ENCODE measurements at regions not wholly inside any gene's neighbourhood (a gene's known extent, or its start where the extent isn't known, plus 50 kb on each side); places are given as distances from the start of the nearest gene placed in this dataset.
"Not testable (repeated sequence)": the region's sequence is repeated elsewhere in the genome, so short reads cannot be mapped to it uniquely, and the experiment has no call there.

DNA sequence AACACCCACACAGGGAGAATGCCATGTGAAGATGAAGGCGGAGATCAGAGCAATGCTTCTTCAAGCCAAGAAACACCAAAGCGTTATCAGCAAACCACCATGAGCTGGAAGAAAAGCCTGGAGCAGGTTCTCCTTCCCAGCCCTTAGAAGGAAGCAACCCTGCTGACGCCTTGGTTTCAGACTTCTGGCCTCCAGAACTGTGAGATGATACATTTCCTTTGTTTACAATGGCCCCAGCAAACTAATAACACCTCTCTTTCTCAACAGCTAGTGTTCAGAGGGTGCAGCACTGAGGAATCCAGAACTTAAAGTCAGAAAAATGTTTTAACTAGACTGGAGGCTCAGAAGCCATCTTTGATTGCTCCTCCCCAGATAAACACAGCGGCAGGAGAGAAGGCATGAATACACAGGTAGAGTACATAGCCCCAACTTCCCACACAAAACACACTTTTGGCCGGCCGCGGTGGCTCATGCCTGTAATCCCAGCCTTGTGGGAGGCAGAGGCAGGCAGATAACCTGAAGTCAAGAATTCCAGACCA, 132.4 kb upstream of the LPP start:
- no peak overlapping the region for H3K27ac ChIP-seq (ENCODE audit: control insufficient read depth, insufficient read depth)
- no peaks in the 10 kb centered on the region for H3K79me2 ChIP-seq (ENCODE audit: control insufficient read depth, insufficient read depth, low read length)
- FAIRE-seq (no peak), ATAC-seq (no peak), DNase-seq (ENCODE audit: low read depth, low spot score) (no peak)
- H2AFZ ChIP-seq (ENCODE audit: control insufficient read depth, low read depth, low read length), result no peak overlapping the region
- WGBS (ENCODE audit: insufficient coverage, insufficient replicate concordance, low lambda C conversion rate, missing lambda C conversion rate), result 72% methylated on average over 7 of the region's 7 CpGs
- in situ Hi-C loops (cut with MboI) (no loop called here), intact Hi-C loops (cut with micrococcal nuclease; ENCODE audit: unreplicated experiment) (no loop called here)
- H3K36me3 ChIP-seq (ENCODE audit: control insufficient read depth in 2 of 2, insufficient read depth in 2 of 2, low read length in 1 of 2), result no peaks in the 10 kb centered on the region
- SMC1A ChIA-PET (ENCODE audit: uncharacterized antibody, unreplicated experiment), result no interaction called here
- H3K4me2 ChIP-seq (ENCODE audit: control insufficient read depth, insufficient read depth), result no peak overlapping the region
- H3K27me3 ChIP-seq (replicated peaks in 1 of 2; ENCODE audit: control insufficient read depth in 2 of 2, insufficient read depth in 2 of 2, low read length in 1 of 2), result peaks cover 0 to 2% of the 10 kb centered on the region in 2 experiments; a peak in 2 of 4 replicates
- H3K4me3 ChIP-seq, result no peak overlapping the region
- POLR2A ChIA-PET, result no interaction called here
- H3K9ac ChIP-seq (ENCODE audit: control insufficient read depth, insufficient read depth, low read length), result no peak overlapping the region
- no peaks in the 10 kb centered on the region for H3K9me3 ChIP-seq (replicated peaks; ENCODE audit: control insufficient read depth, insufficient read depth, low read length)
- CTCF ChIA-PET, result interaction anchor here (0.7 kb wide), 1 partner anchor 182 kb away, joined by 3 read pairs; no protein-coding TSS in a partner anchor
- no peak for TF ChIP-seq PAX5 (IDR thresholded peaks at IDR 0.05; ENCODE audit: borderline replicate concordance, low read depth, low read length)
- no peak for TF ChIP-seq SUPT20H (IDR thresholded peaks at IDR 0.05; ENCODE audit: borderline replicate concordance, control insufficient read depth, low read depth, low read length)
- TF ChIP-seq, protein P1, sequence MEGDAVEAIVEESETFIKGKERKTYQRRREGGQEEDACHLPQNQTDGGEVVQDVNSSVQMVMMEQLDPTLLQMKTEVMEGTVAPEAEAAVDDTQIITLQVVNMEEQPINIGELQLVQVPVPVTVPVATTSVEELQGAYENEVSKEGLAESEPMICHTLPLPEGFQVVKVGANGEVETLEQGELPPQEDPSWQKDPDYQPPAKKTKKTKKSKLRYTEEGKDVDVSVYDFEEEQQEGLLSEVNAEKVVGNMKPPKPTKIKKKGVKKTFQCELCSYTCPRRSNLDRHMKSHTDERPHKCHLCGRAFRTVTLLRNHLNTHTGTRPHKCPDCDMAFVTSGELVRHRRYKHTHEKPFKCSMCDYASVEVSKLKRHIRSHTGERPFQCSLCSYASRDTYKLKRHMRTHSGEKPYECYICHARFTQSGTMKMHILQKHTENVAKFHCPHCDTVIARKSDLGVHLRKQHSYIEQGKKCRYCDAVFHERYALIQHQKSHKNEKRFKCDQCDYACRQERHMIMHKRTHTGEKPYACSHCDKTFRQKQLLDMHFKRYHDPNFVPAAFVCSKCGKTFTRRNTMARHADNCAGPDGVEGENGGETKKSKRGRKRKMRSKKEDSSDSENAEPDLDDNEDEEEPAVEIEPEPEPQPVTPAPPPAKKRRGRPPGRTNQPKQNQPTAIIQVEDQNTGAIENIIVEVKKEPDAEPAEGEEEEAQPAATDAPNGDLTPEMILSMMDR (IDR thresholded peaks at IDR 0.05 in 2 of 3, conservative IDR thresholded peaks at IDR 0.05 in 1 of 3; ENCODE audit: control insufficient read depth in 2 of 3, extremely low read depth in 1 of 3, insufficient read depth in 1 of 3, low read depth in 3 of 3, low read length in 3 of 3), result no peak
- TF ChIP-seq POU2F2 (IDR thresholded peaks at IDR 0.05; ENCODE audit: borderline replicate concordance, low read depth, low read length), result no peak
- TF ChIP-seq CBX3 (IDR thresholded peaks at IDR 0.05; ENCODE audit: borderline replicate concordance, low read depth), result no peak
- no peaks in the 10 kb centered on the region for H3K4me1 ChIP-seq (ENCODE audit: control insufficient read depth, insufficient read depth, low read length)
- BruUV-seq (replicated peaks), result no TSS peak
- H4K20me1 ChIP-seq (ENCODE audit: control insufficient read depth, insufficient read depth), result no peaks in the 10 kb centered on the region
- RAD21 ChIA-PET (ENCODE audit: unreplicated experiment), result no interaction called here

DNA sequence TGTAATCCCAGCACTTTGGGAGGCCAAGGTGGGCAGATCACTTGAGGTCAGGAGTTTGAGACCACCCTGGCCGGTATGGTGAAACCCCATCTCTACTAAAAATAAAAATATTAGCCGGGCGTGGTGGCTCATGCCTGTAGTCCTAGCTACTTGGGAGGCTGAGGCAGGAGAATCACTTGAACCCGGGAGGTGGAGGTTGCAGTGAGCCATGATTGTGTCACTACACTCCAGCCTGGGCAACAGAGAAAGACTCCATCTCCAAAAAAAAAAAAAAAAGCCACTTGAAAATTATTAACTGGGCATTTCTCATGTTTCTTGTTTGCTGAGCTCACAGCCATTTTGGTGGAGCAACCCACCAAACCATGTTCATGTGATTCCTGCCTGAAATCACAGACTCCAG, 131.1 kb upstream of the LPP start:
- CTCF ChIA-PET, result not testable (repeated sequence)

More for the DNA sequence above, 131.1 kb upstream of the LPP start:
- H3K27me3 ChIP-seq (replicated peaks in 1 of 2; ENCODE audit: control insufficient read depth in 2 of 2, insufficient read depth in 2 of 2, low read length in 1 of 2); FAIRE-seq; H3K27ac ChIP-seq (ENCODE audit: control insufficient read depth, insufficient read depth); SMC1A ChIA-PET (ENCODE audit: uncharacterized antibody, unreplicated experiment); H4K20me1 ChIP-seq (ENCODE audit: control insufficient read depth, insufficient read depth); H3K79me2 ChIP-seq (ENCODE audit: control insufficient read depth, insufficient read depth, low read length); RAD21 ChIA-PET (ENCODE audit: unreplicated experiment); H3K9me3 ChIP-seq (replicated peaks; ENCODE audit: control insufficient read depth, insufficient read depth, low read length); DNase-seq (ENCODE audit: low read depth, low spot score); H3K4me3 ChIP-seq; POLR2A ChIA-PET; H3K4me1 ChIP-seq (ENCODE audit: control insufficient read depth, insufficient read depth, low read length); BruUV-seq (replicated peaks); in situ Hi-C loops (cut with MboI); ATAC-seq; H3K9ac ChIP-seq (ENCODE audit: control insufficient read depth, insufficient read depth, low read length); intact Hi-C loops (cut with micrococcal nuclease; ENCODE audit: unreplicated experiment); H3K4me2 ChIP-seq (ENCODE audit: control insufficient read depth, insufficient read depth); H2AFZ ChIP-seq (ENCODE audit: control insufficient read depth, low read depth, low read length); H3K36me3 ChIP-seq (ENCODE audit: control insufficient read depth in 2 of 2, insufficient read depth in 2 of 2, low read length in 1 of 2): not testable (repeated sequence)
- WGBS (ENCODE audit: insufficient coverage, insufficient replicate concordance, low lambda C conversion rate, missing lambda C conversion rate), result 57% methylated on average over 4 of the region's 4 CpGs
